ENCODE measurements at regions not wholly inside any gene's neighbourhood (a gene's known extent, or its start where the extent isn't known, plus 50 kb on each side); places are given as distances from the start of the nearest gene placed in this dataset.

DNA sequence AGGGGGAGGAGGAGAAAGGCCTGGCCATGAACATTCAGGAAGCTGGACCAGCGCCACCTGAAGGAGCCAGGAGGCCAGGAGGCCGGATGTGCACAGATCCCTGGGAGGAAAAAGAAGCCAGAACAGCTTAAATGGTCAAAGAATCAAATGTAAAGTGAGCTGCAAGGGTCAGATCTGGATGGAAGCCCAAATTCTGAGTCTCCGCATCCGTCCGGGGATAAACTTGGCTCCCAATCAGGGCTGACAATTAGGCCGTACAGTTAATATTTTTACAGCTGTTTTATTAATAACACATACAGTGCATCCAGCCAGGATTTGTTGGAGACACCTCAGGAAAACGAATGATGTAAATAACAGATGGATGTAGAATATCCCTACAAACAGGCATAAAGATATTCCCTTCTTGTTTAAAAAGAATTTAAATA is 495.1 kb upstream of the TCF4 start:
- H2AFZ ChIP-seq (ENCODE audit: low read length) = no peak overlapping the region
- H3K9me2 ChIP-seq (ENCODE audit: low read depth, low read length) = no peaks in the 10 kb centered on the region
- H3K4me1 ChIP-seq (ENCODE audit: insufficient read depth, low read length, severe bottlenecking) = no peaks in the 10 kb centered on the region
- H3K36me3 ChIP-seq (ENCODE audit: insufficient read depth, low read length) = no peaks in the 10 kb centered on the region
- no peak overlapping the region for H3K27ac ChIP-seq (ENCODE audit: low read depth, low read length, poor library complexity, severe bottlenecking)
- H3K79me2 ChIP-seq (ENCODE audit: insufficient read depth, low read length) = no peaks in the 10 kb centered on the region
- H4K20me1 ChIP-seq (ENCODE audit: insufficient read depth, low read length) = no peaks in the 10 kb centered on the region
- H3K4me2 ChIP-seq (ENCODE audit: low read length) = no peak overlapping the region
- H3F3A ChIP-seq (ENCODE audit: insufficient read depth, low read length) = no peaks in the 10 kb centered on the region
- TF ChIP-seq EZH2 (IDR thresholded peaks at IDR 0.05; ENCODE audit: borderline replicate concordance, low read length) (no peak), CTCF (IDR thresholded peaks at IDR 0.05; ENCODE audit: low read length) (no peak)
- no peak overlapping the region for H3K9ac ChIP-seq (ENCODE audit: low read length)
- no peaks in the 10 kb centered on the region for H3K9me3 ChIP-seq (ENCODE audit: low read length)
- no peaks in the 10 kb centered on the region for H3K27me3 ChIP-seq (ENCODE audit: insufficient read depth, low read length)
- H3K4me3 ChIP-seq (ENCODE audit: low read depth, low read length, poor library complexity, severe bottlenecking) = no peak overlapping the region

- Histone ChIP-seq H4K20me1 (ENCODE audit: insufficient read depth, low read length) (no peaks in the 10 kb centered on the region), H3K9me3 (ENCODE audit: low read length) (no peaks in the 10 kb centered on the region), H3K9ac (ENCODE audit: low read length) (no peak overlapping the region), H3K4me1 (ENCODE audit: insufficient read depth, low read length, severe bottlenecking) (no peaks in the 10 kb centered on the region), H3K27me3 (ENCODE audit: insufficient read depth, low read length) (no peaks in the 10 kb centered on the region), H3K79me2 (ENCODE audit: insufficient read depth, low read length) (no peaks in the 10 kb centered on the region), H3K9me2 (ENCODE audit: low read depth, low read length) (no peaks in the 10 kb centered on the region), H3K36me3 (ENCODE audit: insufficient read depth, low read length) (no peaks in the 10 kb centered on the region), H3K4me3 (ENCODE audit: low read depth, low read length, poor library complexity, severe bottlenecking) (no peak overlapping the region), H3F3A (ENCODE audit: insufficient read depth, low read length) (no peaks in the 10 kb centered on the region), H2AFZ (ENCODE audit: low read length) (no peak overlapping the region), H3K27ac (ENCODE audit: low read depth, low read length, poor library complexity, severe bottlenecking) (no peak overlapping the region), H3K4me2 (ENCODE audit: low read length) (no peak overlapping the region)
- no peak for TF ChIP-seq CTCF (IDR thresholded peaks at IDR 0.05; ENCODE audit: low read length)
- no peak for TF ChIP-seq EZH2 (IDR thresholded peaks at IDR 0.05; ENCODE audit: borderline replicate concordance, low read length)
These were observed 488.7 kb upstream of the TCF4 start for GRCh38 chr18:56076723-56077122.

DNA sequence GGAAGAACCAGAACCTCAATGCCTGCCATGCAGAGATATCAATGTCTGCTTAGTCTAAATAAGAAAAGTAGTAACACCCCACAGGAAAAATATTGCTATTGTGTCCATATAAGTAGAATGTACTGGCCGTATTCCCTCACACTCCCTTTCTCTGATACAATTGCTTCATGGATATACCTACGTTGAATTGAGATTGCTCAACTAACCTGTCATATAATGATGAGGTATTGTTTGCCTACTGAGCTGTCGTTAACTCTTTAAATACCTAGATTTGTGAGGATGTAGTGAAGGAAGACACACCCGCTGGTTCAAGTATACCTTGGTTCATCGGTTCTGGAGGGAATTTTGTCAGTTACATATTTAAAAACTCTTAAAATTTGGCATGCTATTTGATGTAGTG is 480.7 kb upstream of the TCF4 start:
- no peak for TF ChIP-seq EZH2 (IDR thresholded peaks at IDR 0.05; ENCODE audit: borderline replicate concordance, low read length)
- no peak for TF ChIP-seq CTCF (IDR thresholded peaks at IDR 0.05; ENCODE audit: low read length)
- Histone ChIP-seq H3K4me2 (ENCODE audit: low read length) (no peak overlapping the region), H3F3A (ENCODE audit: insufficient read depth, low read length) (no peaks in the 10 kb centered on the region), H3K79me2 (ENCODE audit: insufficient read depth, low read length) (no peaks in the 10 kb centered on the region), H3K9me2 (ENCODE audit: low read depth, low read length) (no peaks in the 10 kb centered on the region), H4K20me1 (ENCODE audit: insufficient read depth, low read length) (no peaks in the 10 kb centered on the region), H3K27me3 (ENCODE audit: insufficient read depth, low read length) (no peaks in the 10 kb centered on the region), H3K27ac (ENCODE audit: low read depth, low read length, poor library complexity, severe bottlenecking) (no peak overlapping the region), H3K9me3 (ENCODE audit: low read length) (no peaks in the 10 kb centered on the region), H3K36me3 (ENCODE audit: insufficient read depth, low read length) (no peaks in the 10 kb centered on the region), H2AFZ (ENCODE audit: low read length) (no peak overlapping the region), H3K4me3 (ENCODE audit: low read depth, low read length, poor library complexity, severe bottlenecking) (no peak overlapping the region), H3K9ac (ENCODE audit: low read length) (no peak overlapping the region), H3K4me1 (ENCODE audit: insufficient read depth, low read length, severe bottlenecking) (no peaks in the 10 kb centered on the region)

Measured in OCI-LY1 (cell line).